IPS-18c (cell line): ENCODE measurements at regions not wholly inside any gene's neighbourhood (a gene's known extent, or its start where the extent isn't known, plus 50 kb on each side); places are given as distances from the start of the nearest gene placed in this dataset.
"Not testable (repeated sequence)": the region's sequence is repeated elsewhere in the genome, so short reads cannot be mapped to it uniquely, and the experiment has no call there.

ENCODE experiments used
- H3K4me3 ChIP-seq: 2 replicates; pipeline ENCODE4 v1.7.0; 2013; ENCODE audit warnings: low read depth, mild to moderate bottlenecking, low read length, moderate library complexity; ENCODE audit not compliant: insufficient read depth
- H3K9me3 ChIP-seq: one replicate; pipeline ENCODE4 v1.6.1; 2013; ENCODE audit warnings: mild to moderate bottlenecking, low read length, moderate library complexity; ENCODE audit not compliant: control insufficient read depth, insufficient read depth

- H3K9me3 ChIP-seq, result no peaks in the 10 kb centered on the region
- H3K4me3 ChIP-seq, result no peak overlapping the region
Measured at GRCh38 chrX:33989936-33990335, 142.2 kb downstream of the FAM47A start.

- Histone ChIP-seq H3K9me3 (no peaks in the 10 kb centered on the region), H3K4me3 (no peak overlapping the region)
Measured at GRCh38 chrX:33987458-33987857, 144.7 kb downstream of the FAM47A start.

- H3K4me3 ChIP-seq, result no peak overlapping the region
- peaks cover 3% of the 10 kb centered on the region for H3K9me3 ChIP-seq
Measured at GRCh38 chrX:33974676-33975075, 157.4 kb downstream of the FAM47A start.

- no peak overlapping the region for H3K4me3 ChIP-seq
- H3K9me3 ChIP-seq, result no peaks in the 10 kb centered on the region
Measured at GRCh38 chrX:33970028-33970967, 161.8 kb downstream of the FAM47A start.

DNA sequence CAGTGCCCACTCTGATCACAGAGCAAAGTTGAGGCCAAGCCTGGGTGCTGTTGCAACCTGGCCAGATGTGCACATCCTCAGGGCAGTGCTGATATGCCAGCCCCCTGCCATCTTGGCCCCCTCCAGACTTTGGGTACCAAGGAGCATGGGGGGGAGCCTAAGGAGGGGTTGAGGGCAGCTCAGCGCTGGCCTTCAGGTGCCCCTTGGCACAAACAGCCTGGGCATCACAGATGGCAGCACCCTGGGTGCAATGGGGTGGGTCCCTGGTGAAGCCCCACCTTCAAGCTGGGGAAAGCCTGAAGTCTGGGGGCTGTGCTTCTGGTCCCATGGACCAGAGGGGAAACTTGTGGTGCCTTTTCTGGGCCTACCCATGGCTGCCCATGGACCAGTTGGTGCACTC is 163.0 kb downstream of the FAM47A start:
- no peak overlapping the region for H3K4me3 ChIP-seq
- H3K9me3 ChIP-seq, result no peaks in the 10 kb centered on the region

GRCh38 chrX:33968611-33969010 is 163.5 kb downstream of the FAM47A start:
- no peaks in the 10 kb centered on the region for H3K9me3 ChIP-seq

GRCh38 chrX:33949300-33949699 is 182.8 kb downstream of the FAM47A start:
- Histone ChIP-seq H3K9me3 (no peaks in the 10 kb centered on the region), H3K4me3 (no peak overlapping the region)

More at GRCh38 chrX:33968611-33969010, 163.5 kb downstream of the FAM47A start:
- H3K4me3 ChIP-seq, result no peak overlapping the region

- H3K9me3 ChIP-seq, result not testable (repeated sequence)
Measured at GRCh38 chrX:33926249-33926648, 205.9 kb downstream of the FAM47A start.

GRCh38 chrX:33923262-33923661 is 208.9 kb downstream of the FAM47A start:
- Histone ChIP-seq H3K9me3 (peaks cover 2% of the 10 kb centered on the region), H3K4me3 (no peak overlapping the region)

More at GRCh38 chrX:33926249-33926648, 205.9 kb downstream of the FAM47A start:
- not testable (repeated sequence) for H3K4me3 ChIP-seq

DNA sequence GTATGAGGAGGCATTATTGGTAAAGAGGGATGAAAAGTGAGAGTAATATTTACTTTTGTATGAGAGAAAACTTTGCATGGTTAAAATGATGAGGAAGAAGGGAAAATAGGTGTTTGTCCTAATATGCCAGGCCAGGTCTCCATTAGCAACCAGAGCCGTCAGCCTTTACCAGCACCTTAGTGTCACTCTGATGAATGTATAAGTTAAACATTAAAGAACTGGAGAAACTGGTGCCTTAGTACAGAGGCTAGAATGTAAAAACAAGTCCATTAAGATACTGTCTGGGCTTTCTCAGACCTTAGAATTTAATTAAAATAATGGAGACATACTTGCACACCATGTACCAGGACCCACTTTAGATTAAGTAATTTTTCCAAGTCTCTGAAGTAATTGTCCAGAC is 222.3 kb downstream of the FAM47A start:
- Histone ChIP-seq H3K4me3 (no peak overlapping the region), H3K9me3 (no peaks in the 10 kb centered on the region)

- H3K4me3 ChIP-seq, result no peak overlapping the region
- H3K9me3 ChIP-seq, result no peaks in the 10 kb centered on the region
Measured at GRCh38 chrX:33908898-33909297, 223.2 kb downstream of the FAM47A start.

DNA sequence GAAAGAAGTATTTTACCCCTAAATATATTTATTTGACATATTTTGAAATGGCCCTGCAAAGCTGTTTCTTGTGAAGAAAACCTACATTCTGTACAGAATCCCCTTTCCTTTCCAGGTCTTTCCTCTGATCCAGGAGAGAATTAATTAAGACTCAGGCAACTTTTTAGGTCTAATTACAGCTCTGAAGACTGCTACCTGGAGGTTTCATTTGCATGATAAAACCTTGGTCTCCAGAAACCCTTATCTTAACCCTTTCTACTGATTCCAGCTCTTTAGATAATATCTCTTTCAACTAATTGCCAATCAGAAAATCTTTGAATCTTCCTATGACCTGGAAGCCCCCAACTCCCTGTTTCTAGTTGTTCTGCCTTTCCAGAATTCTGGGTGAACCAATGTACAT is 224.0 kb downstream of the FAM47A start:
- H3K9me3 ChIP-seq, result no peaks in the 10 kb centered on the region
- H3K4me3 ChIP-seq, result no peak overlapping the region

- Histone ChIP-seq H3K4me3 (no peak overlapping the region), H3K9me3 (no peaks in the 10 kb centered on the region)
Measured at GRCh38 chrX:33906971-33907370, 225.1 kb downstream of the FAM47A start.

DNA sequence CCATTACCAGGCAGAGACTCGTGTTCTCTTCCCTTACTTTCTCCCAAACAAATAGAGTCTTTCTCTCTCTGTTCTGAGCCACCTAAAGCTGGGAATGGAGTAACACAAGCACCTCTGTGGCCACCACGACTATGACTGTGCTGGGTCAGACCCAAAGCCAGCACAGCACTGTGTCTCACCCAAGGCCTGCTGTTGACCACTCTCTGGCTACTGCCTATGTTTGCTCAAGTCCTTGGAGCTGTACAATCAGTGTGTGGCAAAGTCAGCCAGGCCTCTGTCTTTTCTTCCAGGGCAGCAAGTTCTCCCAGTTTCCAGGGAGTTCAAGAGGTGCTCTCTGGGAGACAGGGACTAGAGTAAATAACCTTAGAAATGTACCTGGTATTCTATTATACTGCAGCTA is 239.4 kb downstream of the FAM47A start:
- H3K9me3 ChIP-seq, result no peaks in the 10 kb centered on the region
- no peak overlapping the region for H3K4me3 ChIP-seq

- Histone ChIP-seq H3K9me3 (no peaks in the 10 kb centered on the region), H3K4me3 (no peak overlapping the region)
Measured at GRCh38 chrX:33855251-33855650, 276.9 kb downstream of the FAM47A start.

- H3K9me3 ChIP-seq, H3K4me3 ChIP-seq: not testable (repeated sequence)
Measured at GRCh38 chrX:33852146-33852545, 280.0 kb downstream of the FAM47A start.

DNA sequence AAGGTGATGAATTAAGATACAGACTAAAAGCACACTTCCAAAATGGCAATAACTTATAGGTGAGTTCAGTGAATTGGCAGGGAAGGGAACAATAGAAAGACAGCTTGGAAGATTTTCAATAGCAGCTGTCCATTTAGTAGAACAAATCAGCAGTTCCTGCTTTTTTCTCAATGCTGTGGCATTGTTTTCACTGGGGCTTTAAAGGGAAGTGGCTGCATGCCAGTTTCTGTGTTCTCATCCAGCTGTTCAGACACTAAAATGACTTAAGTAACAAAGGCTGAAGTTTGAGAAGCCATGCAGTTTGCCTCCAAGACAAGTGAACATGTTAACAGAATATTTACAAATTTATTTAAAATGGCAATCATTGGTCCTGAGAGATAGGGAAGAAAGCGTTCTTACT is 291.9 kb downstream of the FAM47A start:
- Histone ChIP-seq H3K9me3 (no peaks in the 10 kb centered on the region), H3K4me3 (no peak overlapping the region)

DNA sequence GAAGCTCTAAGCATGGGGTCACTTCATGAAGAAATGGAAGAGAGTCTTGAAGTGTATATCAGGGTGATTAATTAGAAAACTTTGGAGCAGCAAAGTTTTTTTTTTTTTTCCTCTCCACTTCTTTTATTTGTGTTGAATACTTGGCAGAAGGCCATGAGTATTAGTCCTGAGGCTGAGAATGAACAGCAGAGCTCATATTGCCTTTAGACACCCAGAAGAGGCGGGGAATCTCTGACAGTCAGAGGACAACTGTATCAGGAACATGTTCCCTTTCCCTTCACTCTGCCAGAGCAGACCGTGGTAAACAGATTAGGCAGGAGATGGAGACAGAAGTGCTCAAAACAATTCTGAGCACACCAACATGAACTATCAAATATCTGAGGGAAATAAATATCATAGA is 300.9 kb downstream of the FAM47A start:
- no peak overlapping the region for H3K4me3 ChIP-seq
- H3K9me3 ChIP-seq, result no peaks in the 10 kb centered on the region

DNA sequence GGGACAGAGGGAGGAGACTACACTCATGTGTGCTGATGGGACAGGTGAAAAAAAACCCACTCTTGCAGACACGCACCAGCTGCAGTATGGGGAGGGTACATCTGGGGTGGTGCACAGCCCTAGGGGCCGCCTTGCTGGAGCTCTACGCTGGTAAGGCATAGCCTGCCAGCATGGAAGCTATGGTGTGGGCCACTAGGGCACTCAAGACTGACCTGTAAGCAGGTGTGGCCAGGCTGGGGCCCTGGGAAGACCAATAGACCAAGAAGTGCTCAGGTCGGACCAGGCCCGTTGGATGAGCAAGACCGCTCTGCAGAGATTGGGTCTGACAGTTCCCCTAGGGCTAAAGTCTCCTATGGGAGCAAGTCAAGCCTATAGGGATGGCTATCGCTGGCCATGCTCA is 314.8 kb downstream of the FAM47A start:
- Histone ChIP-seq H3K4me3 (no peak overlapping the region), H3K9me3 (no peaks in the 10 kb centered on the region)
